K562 (cell line): ENCODE measurements at regions not wholly inside any gene's neighbourhood (a gene's known extent, or its start where the extent isn't known, plus 50 kb on each side); places are given as distances from the start of the nearest gene placed in this dataset.

Experiments
- BRCA1 ChIP-seq, 2 experiments: fragments of 450-650 bp in 1 of 2; sonication (generic) in 1 of 2; formaldehyde crosslinking in 1 of 2; IDR thresholded peaks; 2 replicates each; pipeline versions ENCODE4 v1.5.0 to v1.6.1; 2017 to 2020; ENCODE audit warnings: mild to moderate bottlenecking in 1 of 2, missing genetic modification reagents in 1 of 2
- CREBBP ChIP-seq: IDR thresholded peaks from one replicate; pipeline ENCODE4 v1.6.1; 2012; ENCODE audit warnings: low read depth, mild to moderate bottlenecking, control low read depth, inconsistent platforms, low read length
- CSDE1 ChIP-seq, 2 experiments: fragments of 450-650 bp; IDR thresholded peaks; 2 replicates each; pipeline ENCODE4 v1.6.1; 2016; ENCODE audit warnings: mild to moderate bottlenecking in 1 of 2
- ELF4 ChIP-seq: fragments of 450-650 bp; formaldehyde crosslinking; IDR thresholded peaks from 2 replicates; pipeline ENCODE4 v1.4.0; 2022; ENCODE audit warnings: missing genetic modification characterization
- FOXJ2 ChIP-seq: fragments of 200-800 bp; sonication (Bioruptor generic); IDR thresholded peaks from 2 replicates; pipeline ENCODE4 v1.6.1; 2016; ENCODE audit warnings: missing genetic modification characterization, missing compliant biosample characterization
- GABPA ChIP-seq: fragments of 200-800 bp; sonication (Bioruptor generic); conservative IDR thresholded peaks from 2 replicates; pipeline ENCODE4 v1.6.1; 2016; ENCODE audit warnings: low read depth, missing genetic modification characterization, missing compliant biosample characterization
- GTF2E2 ChIP-seq: fragments of 200-800 bp; sonication (Bioruptor generic); IDR thresholded peaks from 2 replicates; pipeline ENCODE4 v1.6.1; 2016; ENCODE audit warnings: missing genetic modification characterization, missing compliant biosample characterization
- HDAC2 ChIP-seq: fragments of 450-650 bp; IDR thresholded peaks from 2 replicates; pipeline ENCODE4 v1.6.1; 2016; ENCODE audit warnings: mild to moderate bottlenecking
- HNRNPLL ChIP-seq: fragments of 200-400 bp; formaldehyde crosslinking; IDR thresholded peaks from 2 replicates; pipeline ENCODE4 v1.6.1; 2017; ENCODE audit warnings: low read length, low read depth, mild to moderate bottlenecking; ENCODE audit not compliant: poor library complexity, severe bottlenecking
- MXI1 ChIP-seq: IDR thresholded peaks from 2 replicates; pipeline ENCODE4 v1.6.1; 2011; ENCODE audit warnings: low read depth, mild to moderate bottlenecking, improper control_type of control experiment, low read length
- PML ChIP-seq: IDR thresholded peaks from 2 replicates; pipeline ENCODE4 v1.6.1; 2012; ENCODE audit warnings: low read length, inconsistent platforms
- SAP30 ChIP-seq: fragments of 200-600 bp; sonication (generic); IDR thresholded peaks from 2 replicates; pipeline ENCODE4 v1.6.1; 2012; ENCODE audit warnings: borderline replicate concordance, low read depth, mild to moderate bottlenecking, moderate library complexity, low read length, control low read depth, inconsistent platforms; ENCODE audit not compliant: insufficient read depth, poor library complexity, severe bottlenecking
- SETDB1 ChIP-seq: IDR thresholded peaks from one replicate; pipeline ENCODE4 v1.6.1; 2012; ENCODE audit warnings: low read length, control low read depth, inconsistent platforms
- SMAD1 ChIP-seq: fragments of 150-350 bp; IDR thresholded peaks from 2 replicates; pipeline ENCODE4 v1.6.1; 2014; ENCODE audit warnings: low read length, low read depth; ENCODE audit not compliant: partially characterized antibody
- SPI1 ChIP-seq: IDR thresholded peaks from 2 replicates; pipeline ENCODE4 v1.6.1; 2011; ENCODE audit warnings: low read depth, low read length, control low read depth, borderline replicate concordance
- TRIM28 ChIP-seq: fragments of 450-650 bp; IDR thresholded peaks from 2 replicates; pipeline ENCODE4 v1.6.1; 2017
- U2AF2 ChIP-seq: fragments of 200-400 bp; formaldehyde crosslinking; optimal IDR thresholded peaks from 2 replicates; pipeline ENCODE3; 2017; ENCODE audit warnings: low read depth, mild to moderate bottlenecking, low read length
- ZBTB17 ChIP-seq: fragments of 450-650 bp; formaldehyde crosslinking; IDR thresholded peaks from 2 replicates; pipeline ENCODE4 v1.4.0; 2020; ENCODE audit warnings: mild to moderate bottlenecking
- ZNF133 ChIP-seq: fragments of 250-450 bp; sonication (Bioruptor Pico); IDR thresholded peaks from 2 replicates; pipeline ENCODE4 v1.4.0; 2020; ENCODE audit warnings: mild to moderate bottlenecking
- ZNF146 ChIP-seq: IDR thresholded peaks from one replicate; pipeline ENCODE4 v1.6.1; 2018; ENCODE audit warnings: missing compliant biosample characterization; ENCODE audit not compliant: unreplicated experiment
- ZNF184 ChIP-seq: sonication (generic); formaldehyde crosslinking; IDR thresholded peaks from 2 replicates; pipeline ENCODE4 v1.5.0; 2020; ENCODE audit warnings: missing genetic modification reagents
- ZNF282 ChIP-seq: sonication (generic); formaldehyde crosslinking; IDR thresholded peaks from 2 replicates; pipeline ENCODE4 v1.8.1; 2023; ENCODE audit warnings: missing genetic modification reagents
- ZNF354B ChIP-seq: fragments of 250-450 bp; sonication (Bioruptor Pico); IDR thresholded peaks from 2 replicates; pipeline ENCODE4 v1.4.0; 2020
- ZNF384 ChIP-seq: IDR thresholded peaks from 2 replicates; pipeline ENCODE4 v1.6.1; 2012; ENCODE audit warnings: low read depth, low read length, improper control_type of control experiment
- ZSCAN29 ChIP-seq: fragments of 450-650 bp; IDR thresholded peaks from 2 replicates; pipeline ENCODE4 v1.6.1; 2017
- TF ChIP-seq, protein P1 (sequence below): sonication (generic); formaldehyde crosslinking; IDR thresholded peaks from 2 replicates; pipeline ENCODE4 v1.9.0; 2022; ENCODE audit warnings: mild to moderate bottlenecking, missing genetic modification reagents
- TF ChIP-seq, protein P2 (sequence below): fragments of 450-650 bp; IDR thresholded peaks from 2 replicates; pipeline ENCODE4 v1.7.1; 2018; ENCODE audit warnings: mild to moderate bottlenecking, low read depth; ENCODE audit not compliant: partially characterized antibody

DNA sequence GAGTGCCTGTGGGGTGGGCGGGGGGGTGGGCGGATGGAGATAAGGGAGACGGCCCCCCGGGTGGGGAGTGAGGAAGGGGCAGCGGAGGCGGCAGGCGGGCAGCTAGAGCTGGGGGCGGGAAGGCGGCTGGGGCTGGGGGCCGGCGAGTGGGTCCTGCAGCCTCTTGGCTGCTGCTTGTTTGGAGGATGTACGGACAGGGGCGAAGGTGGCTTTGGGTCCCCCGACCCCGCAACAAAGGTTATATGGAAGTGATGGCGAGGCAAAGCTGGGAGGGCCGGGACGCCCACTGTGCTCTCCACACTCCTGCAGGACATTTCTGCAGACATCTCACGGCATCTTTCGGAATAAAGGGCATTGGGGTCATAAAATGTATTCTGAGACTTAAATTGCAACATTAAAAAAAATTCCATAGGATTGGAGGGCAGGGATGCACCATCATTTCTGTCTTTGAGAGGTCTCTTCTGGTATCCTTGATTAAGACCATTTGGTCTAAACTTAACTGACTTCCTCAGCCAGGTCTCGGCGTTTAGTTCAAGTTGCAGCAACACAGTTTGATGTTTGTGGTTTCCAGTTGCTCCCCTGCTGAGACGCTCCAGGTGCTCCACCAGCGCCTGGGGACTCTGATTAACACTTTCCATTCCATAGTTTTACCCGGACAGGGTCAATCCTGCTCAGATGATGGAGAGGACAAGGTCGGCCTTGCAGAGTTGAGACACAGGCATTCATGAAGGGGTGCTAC lies 101.6 kb upstream of the SSBP2 start (continued):
- TF ChIP-seq, protein P1, sequence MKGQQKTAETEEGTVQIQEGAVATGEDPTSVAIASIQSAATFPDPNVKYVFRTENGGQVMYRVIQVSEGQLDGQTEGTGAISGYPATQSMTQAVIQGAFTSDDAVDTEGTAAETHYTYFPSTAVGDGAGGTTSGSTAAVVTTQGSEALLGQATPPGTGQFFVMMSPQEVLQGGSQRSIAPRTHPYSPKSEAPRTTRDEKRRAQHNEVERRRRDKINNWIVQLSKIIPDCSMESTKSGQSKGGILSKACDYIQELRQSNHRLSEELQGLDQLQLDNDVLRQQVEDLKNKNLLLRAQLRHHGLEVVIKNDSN (CRISPR knock-in tag) = no peak
- TF ChIP-seq SAP30 = no peak
- TF ChIP-seq SETDB1 = no peak
- TF ChIP-seq HNRNPLL = no peak
- no peak for TF ChIP-seq ZNF282 (CRISPR knock-in tag)
- TF ChIP-seq GABPA (tag) = no peak; the same call in 1 of the 2 replicates
- no peak for TF ChIP-seq ZNF146 (CRISPR knock-in tag)
- no peak for TF ChIP-seq ELF4 (CRISPR knock-in tag)
- no peak for TF ChIP-seq MXI1
- no peak for TF ChIP-seq CREBBP
- no peak for TF ChIP-seq CSDE1 (IDR thresholded peaks at IDR 0.05)
- TF ChIP-seq ZSCAN29 = no peak
- peak; percentile 65 for TF ChIP-seq SPI1
- TF ChIP-seq, protein P2, sequence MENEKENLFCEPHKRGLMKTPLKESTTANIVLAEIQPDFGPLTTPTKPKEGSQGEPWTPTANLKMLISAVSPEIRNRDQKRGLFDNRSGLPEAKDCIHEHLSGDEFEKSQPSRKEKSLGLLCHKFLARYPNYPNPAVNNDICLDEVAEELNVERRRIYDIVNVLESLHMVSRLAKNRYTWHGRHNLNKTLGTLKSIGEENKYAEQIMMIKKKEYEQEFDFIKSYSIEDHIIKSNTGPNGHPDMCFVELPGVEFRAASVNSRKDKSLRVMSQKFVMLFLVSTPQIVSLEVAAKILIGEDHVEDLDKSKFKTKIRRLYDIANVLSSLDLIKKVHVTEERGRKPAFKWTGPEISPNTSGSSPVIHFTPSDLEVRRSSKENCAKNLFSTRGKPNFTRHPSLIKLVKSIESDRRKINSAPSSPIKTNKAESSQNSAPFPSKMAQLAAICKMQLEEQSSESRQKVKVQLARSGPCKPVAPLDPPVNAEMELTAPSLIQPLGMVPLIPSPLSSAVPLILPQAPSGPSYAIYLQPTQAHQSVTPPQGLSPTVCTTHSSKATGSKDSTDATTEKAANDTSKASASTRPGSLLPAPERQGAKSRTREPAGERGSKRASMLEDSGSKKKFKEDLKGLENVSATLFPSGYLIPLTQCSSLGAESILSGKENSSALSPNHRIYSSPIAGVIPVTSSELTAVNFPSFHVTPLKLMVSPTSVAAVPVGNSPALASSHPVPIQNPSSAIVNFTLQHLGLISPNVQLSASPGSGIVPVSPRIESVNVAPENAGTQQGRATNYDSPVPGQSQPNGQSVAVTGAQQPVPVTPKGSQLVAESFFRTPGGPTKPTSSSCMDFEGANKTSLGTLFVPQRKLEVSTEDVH = no peak
- 0 out of 2 replicates have a peak, but pooled peaks have one; percentile 21 for TF ChIP-seq HDAC2
- TF ChIP-seq GTF2E2 (tag) = 0 out of 2 replicates have a peak, but pooled peaks have one; percentile 50
- no peak for TF ChIP-seq ZNF384
- TF ChIP-seq ZNF354B (CRISPR knock-in tag) = no peak
- TF ChIP-seq ZBTB17 (CRISPR knock-in tag) = no peak
- TF ChIP-seq SMAD1 = no peak
- TF ChIP-seq TRIM28 = no peak
- no peak for TF ChIP-seq U2AF2
- TF ChIP-seq ZNF133 (CRISPR knock-in tag) = no peak
- TF ChIP-seq ZNF184 (CRISPR knock-in tag) = no peak
- no peak for TF ChIP-seq FOXJ2 (tag)
- no peak for TF ChIP-seq BRCA1 (IDR thresholded peaks at IDR 0.05)
- no peak for TF ChIP-seq BRCA1 (CRISPR knock-in tag; IDR thresholded peaks at IDR 0.05)
- TF ChIP-seq PML = no peak
